ENCODE measurements at regions not wholly inside any gene's neighbourhood (a gene's known extent, or its start where the extent isn't known, plus 50 kb on each side); places are given as distances from the start of the nearest gene placed in this dataset.

- Histone ChIP-seq H3K4me2 (ENCODE audit: insufficient read depth, insufficient read length, low read length) (peak overlapping the region; percentile 78), H3K9me3 (ENCODE audit: control insufficient read depth, low read depth, low read length) (no peaks in the 10 kb centered on the region), H2AFZ (ENCODE audit: low read length) (no peak overlapping the region), H3K4ac (ENCODE audit: low read depth, low read length) (no peak overlapping the region), H3T11ph (ENCODE audit: low read length) (no peak overlapping the region), H4K91ac (ENCODE audit: insufficient read length, low read depth, low read length) (no peak overlapping the region), H2BK120ac (ENCODE audit: low read depth, low read length, poor library complexity, severe bottlenecking) (no peak overlapping the region), H2BK20ac (ENCODE audit: low read depth, low read length, poor library complexity, severe bottlenecking) (no peak overlapping the region), H3K79me1 (ENCODE audit: insufficient read depth, low read depth, low read length, poor library complexity, severe bottlenecking) (no peaks in the 10 kb centered on the region), H3K9ac (ENCODE audit: extremely low read depth, insufficient read length, low read length) (peak overlapping the region; percentile 5), H2BK5ac (ENCODE audit: insufficient read length, low read length) (no peak overlapping the region), H2BK15ac (ENCODE audit: low read depth, low read length) (no peak overlapping the region), H3K14ac (ENCODE audit: insufficient read depth, low read length) (no peak overlapping the region), H4K5ac (ENCODE audit: insufficient read length, low read depth, low read length) (no peak overlapping the region), H3K27me3 (ENCODE audit: insufficient read depth, low read length) (no peaks in the 10 kb centered on the region), H2BK12ac (ENCODE audit: insufficient read length, low read depth, low read length) (no peak overlapping the region), H2AK5ac (ENCODE audit: insufficient read length, low read length) (no peak overlapping the region), H3K23me2 (ENCODE audit: insufficient read length, low read depth, low read length, poor library complexity, severe bottlenecking) (no peaks in the 10 kb centered on the region), H3K4me1 (ENCODE audit: insufficient read depth, low read length) (no peaks in the 10 kb centered on the region), H3K56ac (ENCODE audit: insufficient read length, low read depth, low read length) (no peak overlapping the region), H3K79me2 (ENCODE audit: insufficient read depth, low read length) (no peaks in the 10 kb centered on the region), H4K20me1 (ENCODE audit: control insufficient read depth, insufficient read depth, insufficient read length) (no peaks in the 10 kb centered on the region), H4K8ac (replicated peaks; ENCODE audit: insufficient read length, low read depth, low read length) (no peak overlapping the region), H3K27ac (ENCODE audit: insufficient read length, low read depth, low read length) (no peak overlapping the region), H3K18ac (ENCODE audit: insufficient read length, low read depth, low read length) (no peak overlapping the region), H3K23ac (ENCODE audit: insufficient read length, low read depth, low read length) (no peak overlapping the region)
- H3K36me3 Mint-ChIP-seq (ENCODE audit: insufficient read depth in 1 of 3, low read depth in 3 of 3) = peaks cover 5 to 8% (median 5%) of the 10 kb centered on the region in 3 experiments; a peak in 2 of 7 replicates
- WGBS (ENCODE audit: extremely low coverage, insufficient read length, low lambda C conversion rate) = no CpG with 5 or more reads among the region's 24 CpGs
- peak; percentile 98 for DNase-seq
- H3K4me3 Mint-ChIP-seq = peak overlapping the region; percentile 81 to 89
- peaks cover 18 to 19% of the 10 kb centered on the region in 2 experiments for H3K4me1 Mint-ChIP-seq
- no peak for TF ChIP-seq CTCF (conservative IDR thresholded peaks at IDR 0.05)
- peaks cover 12% of the 10 kb centered on the region for H3K27me3 Mint-ChIP-seq (ENCODE audit: low read depth)
- peak overlapping the region; percentile 73 to 95 (median 94); a peak in 6 of 7 replicates for H3K27ac Mint-ChIP-seq
- H3K9me3 Mint-ChIP-seq = peaks cover 6 to 7% of the 10 kb centered on the region in 2 experiments; a peak in 3 of 5 replicates
These were observed 918.0 kb downstream of the AACS start for GRCh38 chr12:125983094-125983783.

Data from H9 (cell line).